ENCODE measurements at regions not wholly inside any gene's neighbourhood (a gene's known extent, or its start where the extent isn't known, plus 50 kb on each side); places are given as distances from the start of the nearest gene placed in this dataset.

GRCh38 chr2:66070721-66071602, 364.0 kb upstream of the MEIS1 start:
- TF ChIP-seq CTCF (IDR thresholded peaks at IDR 0.05): no peak
- Histone ChIP-seq H3K4me2 (ENCODE audit: low read length) (no peak overlapping the region), H3K79me2 (peaks cover 6% of the 10 kb centered on the region), H3K9me3 (ENCODE audit: control insufficient read depth, low read length) (no peaks in the 10 kb centered on the region), H3K9ac (no peak overlapping the region), H3K4me1 (no peaks in the 10 kb centered on the region), H3K27ac (no peak overlapping the region), H3K27me3 (ENCODE audit: control insufficient read depth, insufficient read depth, low read length) (no peaks in the 10 kb centered on the region), H3K4me3 (ENCODE audit: low read depth, low read length) (no peak overlapping the region), H2AFZ (no peak overlapping the region), H3K36me3 (ENCODE audit: control insufficient read depth, insufficient read depth, low read length) (no peaks in the 10 kb centered on the region)

- Histone ChIP-seq H3K4me2 (ENCODE audit: low read length) (no peak overlapping the region), H3K4me1 (no peaks in the 10 kb centered on the region), H3K4me3 (ENCODE audit: low read depth, low read length) (no peak overlapping the region), H2AFZ (no peak overlapping the region), H3K36me3 (ENCODE audit: control insufficient read depth, insufficient read depth, low read length) (no peaks in the 10 kb centered on the region), H3K9me3 (ENCODE audit: control insufficient read depth, low read length) (no peaks in the 10 kb centered on the region), H3K79me2 (peaks cover 6% of the 10 kb centered on the region), H3K27ac (no peak overlapping the region), H3K9ac (no peak overlapping the region), H3K27me3 (ENCODE audit: control insufficient read depth, insufficient read depth, low read length) (no peaks in the 10 kb centered on the region)
- no peak for TF ChIP-seq CTCF (IDR thresholded peaks at IDR 0.05)
Measured at GRCh38 chr2:66069937-66070720, 364.8 kb upstream of the MEIS1 start.

- H3K4me1 ChIP-seq: no peaks in the 10 kb centered on the region
- no peak for TF ChIP-seq CTCF (IDR thresholded peaks at IDR 0.05)
- no peaks in the 10 kb centered on the region for H3K36me3 ChIP-seq (ENCODE audit: control insufficient read depth, insufficient read depth, low read length)
- H3K27ac ChIP-seq: no peak overlapping the region
- H2AFZ ChIP-seq: no peak overlapping the region
- no peak overlapping the region for H3K4me2 ChIP-seq (ENCODE audit: low read length)
- no peaks in the 10 kb centered on the region for H3K9me3 ChIP-seq (ENCODE audit: control insufficient read depth, low read length)
- H3K27me3 ChIP-seq (ENCODE audit: control insufficient read depth, insufficient read depth, low read length): no peaks in the 10 kb centered on the region
- no peak overlapping the region for H3K9ac ChIP-seq
- H3K79me2 ChIP-seq: peaks cover 8% of the 10 kb centered on the region
- H3K4me3 ChIP-seq (ENCODE audit: low read depth, low read length): no peak overlapping the region
Measured at GRCh38 chr2:66066032-66066431, 368.9 kb upstream of the MEIS1 start.

GRCh38 chr2:66059332-66059731, 375.6 kb upstream of the MEIS1 start:
- no peak overlapping the region for H2AFZ ChIP-seq

More at GRCh38 chr2:66059332-66059731, 375.6 kb upstream of the MEIS1 start:
- no peaks in the 10 kb centered on the region for H3K9me3 ChIP-seq (ENCODE audit: control insufficient read depth, low read length)
- no peaks in the 10 kb centered on the region for H3K36me3 ChIP-seq (ENCODE audit: control insufficient read depth, insufficient read depth, low read length)
- H3K27me3 ChIP-seq (ENCODE audit: control insufficient read depth, insufficient read depth, low read length): no peaks in the 10 kb centered on the region
- no peak overlapping the region for H3K4me2 ChIP-seq (ENCODE audit: low read length)
- no peak for TF ChIP-seq CTCF (IDR thresholded peaks at IDR 0.05)
- no peaks in the 10 kb centered on the region for H3K4me1 ChIP-seq
- H3K4me3 ChIP-seq (ENCODE audit: low read depth, low read length): no peak overlapping the region
- no peaks in the 10 kb centered on the region for H3K79me2 ChIP-seq
- H3K9ac ChIP-seq: no peak overlapping the region
- no peak overlapping the region for H3K27ac ChIP-seq
